ENCODE measurements at regions not wholly inside any gene's neighbourhood (a gene's known extent, or its start where the extent isn't known, plus 50 kb on each side); places are given as distances from the start of the nearest gene placed in this dataset.
"Not testable (repeated sequence)": the region's sequence is repeated elsewhere in the genome, so short reads cannot be mapped to it uniquely, and the experiment has no call there.

- no peak for ATAC-seq
- DNase-seq (ENCODE audit: low spot score in 2 of 2) = peak in 1 of 2 donors; percentile 35
- no peaks in the 10 kb centered on the region for H3K9me3 Mint-ChIP-seq
- H3K36me3 Mint-ChIP-seq = no peaks in the 10 kb centered on the region
- H3K27ac Mint-ChIP-seq = no peak overlapping the region
- H3K4me3 Mint-ChIP-seq = no peak overlapping the region
- peaks cover 18% of the 10 kb centered on the region for H3K4me1 Mint-ChIP-seq
Observed at GRCh38 chr1:30008998-30009657, 714.3 kb downstream of the MATN1 start.

GRCh38 chr1:30008372-30008997, 714.9 kb downstream of the MATN1 start:
- H3K9me3 Mint-ChIP-seq = no peaks in the 10 kb centered on the region
- ATAC-seq = no peak

GRCh38 chr1:30005972-30006619, 717.3 kb downstream of the MATN1 start:
- H3K4me1 Mint-ChIP-seq = peaks cover 9% of the 10 kb centered on the region
- peak in 1 of 2 donors; percentile 29 for DNase-seq (ENCODE audit: low spot score in 2 of 2)
- no peak overlapping the region for H3K27ac Mint-ChIP-seq
- H3K36me3 Mint-ChIP-seq = no peaks in the 10 kb centered on the region
- no peaks in the 10 kb centered on the region for H3K9me3 Mint-ChIP-seq
- ATAC-seq = no peak
- no peak overlapping the region for H3K4me3 Mint-ChIP-seq

More at GRCh38 chr1:30008372-30008997, 714.9 kb downstream of the MATN1 start:
- H3K4me3 Mint-ChIP-seq = no peak overlapping the region
- no peak overlapping the region for H3K27ac Mint-ChIP-seq
- H3K36me3 Mint-ChIP-seq = no peaks in the 10 kb centered on the region
- DNase-seq (ENCODE audit: low spot score in 2 of 2) = peak in 1 of 2 donors; percentile 7
- peaks cover 18% of the 10 kb centered on the region for H3K4me1 Mint-ChIP-seq

GRCh38 chr1:30001732-30002039, 721.7 kb downstream of the MATN1 start:
- ATAC-seq = no peak
- no peak overlapping the region for H3K27ac Mint-ChIP-seq
- no peaks in the 10 kb centered on the region for H3K9me3 Mint-ChIP-seq

GRCh38 chr1:30001011-30001731, 722.2 kb downstream of the MATN1 start:
- H3K4me1 Mint-ChIP-seq = no peaks in the 10 kb centered on the region
- peak; percentile 5 for ATAC-seq

More at GRCh38 chr1:30001732-30002039, 721.7 kb downstream of the MATN1 start:
- Mint-ChIP-seq H3K4me1 (no peaks in the 10 kb centered on the region), H3K36me3 (no peaks in the 10 kb centered on the region), H3K4me3 (no peak overlapping the region)
- no peak for DNase-seq (ENCODE audit: low spot score in 2 of 2)

GRCh38 chr1:30000266-30000665, 723.1 kb downstream of the MATN1 start:
- no peak for ATAC-seq
- Mint-ChIP-seq H3K4me1 (no peaks in the 10 kb centered on the region), H3K4me3 (no peak overlapping the region), H3K36me3 (no peaks in the 10 kb centered on the region), H3K27ac (no peak overlapping the region), H3K9me3 (peaks cover 2% of the 10 kb centered on the region)
- no peak for DNase-seq (ENCODE audit: low spot score in 2 of 2)

More at GRCh38 chr1:30001011-30001731, 722.2 kb downstream of the MATN1 start:
- H3K4me3 Mint-ChIP-seq = no peak overlapping the region
- no peak overlapping the region for H3K27ac Mint-ChIP-seq
- H3K9me3 Mint-ChIP-seq = no peaks in the 10 kb centered on the region
- no peaks in the 10 kb centered on the region for H3K36me3 Mint-ChIP-seq
- DNase-seq (ENCODE audit: low spot score in 2 of 2) = peak in 1 of 2 donors; percentile 32

GRCh38 chr1:29999595-29999994, 723.8 kb downstream of the MATN1 start:
- Mint-ChIP-seq H3K4me3 (no peak overlapping the region), H3K27ac (no peak overlapping the region), H3K36me3 (no peaks in the 10 kb centered on the region), H3K4me1 (no peaks in the 10 kb centered on the region), H3K9me3 (peaks cover 2% of the 10 kb centered on the region)
- DNase-seq (ENCODE audit: low spot score in 2 of 2) (peak in 1 of 2 donors; percentile 3), ATAC-seq (no peak)

GRCh38 chr1:29998686-29999085, 724.7 kb downstream of the MATN1 start:
- ATAC-seq = no peak
- Mint-ChIP-seq H3K9me3 (peaks cover 10% of the 10 kb centered on the region), H3K4me3 (no peak overlapping the region), H3K4me1 (no peaks in the 10 kb centered on the region), H3K36me3 (no peaks in the 10 kb centered on the region), H3K27ac (no peak overlapping the region)
- peak in 1 of 2 donors; percentile 15 for DNase-seq (ENCODE audit: low spot score in 2 of 2)

- not testable (repeated sequence) for ATAC-seq; H3K4me3 Mint-ChIP-seq; H3K36me3 Mint-ChIP-seq; DNase-seq (ENCODE audit: low spot score in 2 of 2); H3K27ac Mint-ChIP-seq; H3K4me1 Mint-ChIP-seq
- H3K9me3 Mint-ChIP-seq = peaks cover 16% of the 10 kb centered on the region
Observed at GRCh38 chr1:29997818-29998217, 725.6 kb downstream of the MATN1 start.

GRCh38 chr1:29993950-29994349, 729.4 kb downstream of the MATN1 start:
- H3K27ac Mint-ChIP-seq = no peak overlapping the region
- no peaks in the 10 kb centered on the region for H3K4me1 Mint-ChIP-seq
- ATAC-seq = no peak
- H3K4me3 Mint-ChIP-seq = no peak overlapping the region
- no peak for DNase-seq (ENCODE audit: low spot score in 2 of 2)
- H3K9me3 Mint-ChIP-seq = peaks cover 20% of the 10 kb centered on the region
- no peaks in the 10 kb centered on the region for H3K36me3 Mint-ChIP-seq

GRCh38 chr1:29991815-29992214, 731.6 kb downstream of the MATN1 start:
- ATAC-seq = no peak
- H3K36me3 Mint-ChIP-seq = no peaks in the 10 kb centered on the region
- DNase-seq (ENCODE audit: low spot score in 2 of 2) = peak in 1 of 2 donors; percentile 20

GRCh38 chr1:29991025-29991424, 732.4 kb downstream of the MATN1 start:
- DNase-seq (ENCODE audit: low spot score in 2 of 2) = peak in 1 of 2 donors; percentile 4
- H3K4me1 Mint-ChIP-seq = no peaks in the 10 kb centered on the region
- H3K36me3 Mint-ChIP-seq = no peaks in the 10 kb centered on the region
- no peak for ATAC-seq
- H3K27ac Mint-ChIP-seq = no peak overlapping the region
- no peak overlapping the region for H3K4me3 Mint-ChIP-seq
- H3K9me3 Mint-ChIP-seq = peaks cover 19% of the 10 kb centered on the region

More at GRCh38 chr1:29991815-29992214, 731.6 kb downstream of the MATN1 start:
- Mint-ChIP-seq H3K4me1 (no peaks in the 10 kb centered on the region), H3K9me3 (peaks cover 20% of the 10 kb centered on the region), H3K4me3 (no peak overlapping the region), H3K27ac (no peak overlapping the region)

GRCh38 chr1:29990304-29990703, 733.1 kb downstream of the MATN1 start:
- no peak for ATAC-seq
- Mint-ChIP-seq H3K36me3 (no peaks in the 10 kb centered on the region), H3K4me3 (no peak overlapping the region), H3K4me1 (no peaks in the 10 kb centered on the region), H3K27ac (no peak overlapping the region), H3K9me3 (peaks cover 17% of the 10 kb centered on the region)
- peak in 1 of 2 donors; percentile 13 for DNase-seq (ENCODE audit: low spot score in 2 of 2)

- H3K27ac Mint-ChIP-seq = no peak overlapping the region
- no peaks in the 10 kb centered on the region for H3K9me3 Mint-ChIP-seq
- no peaks in the 10 kb centered on the region for H3K4me1 Mint-ChIP-seq
- no peak overlapping the region for H3K4me3 Mint-ChIP-seq
- peak in 1 of 2 donors; percentile 20 for DNase-seq (ENCODE audit: low spot score in 2 of 2)
- ATAC-seq = no peak
- H3K36me3 Mint-ChIP-seq = no peaks in the 10 kb centered on the region
Observed at GRCh38 chr1:29986986-29987385, 736.4 kb downstream of the MATN1 start.

GRCh38 chr1:29985606-29985945, 737.8 kb downstream of the MATN1 start:
- H3K36me3 Mint-ChIP-seq = no peaks in the 10 kb centered on the region
- DNase-seq (ENCODE audit: low spot score in 2 of 2) (no peak), ATAC-seq (no peak)
- H3K4me1 Mint-ChIP-seq = no peaks in the 10 kb centered on the region
- no peak overlapping the region for H3K4me3 Mint-ChIP-seq
- no peak overlapping the region for H3K27ac Mint-ChIP-seq
- H3K9me3 Mint-ChIP-seq = no peaks in the 10 kb centered on the region
